ENCODE measurements at regions not wholly inside any gene's neighbourhood (a gene's known extent, or its start where the extent isn't known, plus 50 kb on each side); places are given as distances from the start of the nearest gene placed in this dataset.

- TF ChIP-seq SP1 (CRISPR knock-in tag; conservative IDR thresholded peaks at IDR 0.05) (no peak), CTCF (IDR thresholded peaks at IDR 0.05) (no peak), E2F1 (CRISPR knock-in tag; IDR thresholded peaks at IDR 0.05) (no peak), TCF7 (CRISPR knock-in tag; IDR thresholded peaks at IDR 0.05; ENCODE audit: low read depth) (no peak), JUN (CRISPR knock-in tag; IDR thresholded peaks at IDR 0.05) (no peak), PRRX2 (CRISPR knock-in tag; IDR thresholded peaks at IDR 0.05) (no peak), NR3C1 (CRISPR knock-in tag; conservative IDR thresholded peaks at IDR 0.05; ENCODE audit: low read depth) (no peak)
Observed at GRCh38 chr17:72466606-72467005, 345.8 kb downstream of the SOX9 start.

Measured in WTC11 (cell line).